Stimulated activated CD4-positive, alpha-beta T cell treated with anti-CD3 and anti-CD28 coated beads, Interleukin-15, amount 100 ng/mL, for 48 hours (primary cell): ENCODE measurements at regions not wholly inside any gene's neighbourhood (a gene's known extent, or its start where the extent isn't known, plus 50 kb on each side); places are given as distances from the start of the nearest gene placed in this dataset.
"Not testable (repeated sequence)": the region's sequence is repeated elsewhere in the genome, so short reads cannot be mapped to it uniquely, and the experiment has no call there.

Source experiments
- DNase-seq, 2 donors: peaks; one replicate each; pipeline ENCODE4 v3.0.0-alpha.2; 2020; ENCODE audit warnings: low read depth in 2 of 2

DNA sequence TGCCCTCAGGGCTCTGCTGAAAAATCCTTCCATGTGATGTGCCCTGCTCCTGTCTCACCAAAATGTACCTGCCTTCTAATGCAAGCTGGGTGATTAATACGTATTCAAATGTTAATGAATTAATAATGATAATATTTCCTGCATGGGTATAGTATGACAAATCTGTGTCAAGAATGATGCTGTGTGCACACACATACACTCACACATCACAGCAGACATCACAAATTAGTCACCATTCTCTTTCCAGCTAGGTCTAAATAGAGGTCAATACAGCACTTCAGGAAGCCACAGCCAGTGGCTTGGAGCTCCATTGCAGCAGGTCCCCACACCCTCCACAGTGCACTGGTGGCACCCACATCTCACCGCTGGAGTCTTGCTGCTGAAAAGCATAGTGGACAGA, 681.2 kb upstream of the NRP1 start:
- DNase-seq = no peak

DNA sequence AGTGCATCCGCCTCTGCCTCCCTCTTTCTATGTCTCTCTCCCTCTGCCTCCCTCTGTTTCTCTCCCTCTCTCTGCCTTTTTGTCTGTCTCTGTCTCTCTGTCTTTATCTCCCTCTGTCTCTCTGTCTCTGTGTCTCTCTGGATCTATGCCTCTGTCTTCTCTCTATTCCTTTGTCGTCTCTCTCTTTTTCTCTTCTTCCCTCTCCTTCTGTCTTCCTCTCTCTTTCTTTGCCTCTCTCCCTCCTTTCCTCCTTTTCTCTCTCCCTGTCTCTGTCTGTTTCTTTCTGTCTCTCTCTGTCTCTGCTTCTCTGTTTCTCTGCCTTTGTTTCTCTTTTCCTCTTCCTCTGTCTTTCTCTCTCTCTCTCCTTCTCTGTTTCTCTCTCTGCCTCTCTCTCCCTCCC, 678.8 kb upstream of the NRP1 start:
- no peak for DNase-seq

DNA sequence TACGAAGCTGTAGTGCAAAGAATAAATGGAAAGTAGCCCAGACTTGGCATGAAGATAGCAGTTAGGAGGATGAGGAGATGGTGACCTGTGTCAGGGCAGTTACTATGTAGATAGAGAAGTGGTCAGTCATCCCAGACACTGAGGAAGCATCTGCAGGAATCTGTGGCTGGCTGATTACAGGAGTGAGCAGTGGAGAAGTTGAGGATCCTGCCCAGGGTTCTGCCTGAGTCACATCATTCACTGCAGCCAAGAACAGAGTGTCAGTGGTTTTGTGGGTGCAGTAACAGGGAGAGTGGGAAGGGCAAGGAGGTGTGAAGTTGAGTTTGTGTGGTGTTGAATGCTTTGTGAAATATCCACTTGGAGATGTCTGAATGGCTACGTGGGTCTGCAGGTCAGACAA, 676.4 kb upstream of the NRP1 start:
- no peak for DNase-seq

DNA sequence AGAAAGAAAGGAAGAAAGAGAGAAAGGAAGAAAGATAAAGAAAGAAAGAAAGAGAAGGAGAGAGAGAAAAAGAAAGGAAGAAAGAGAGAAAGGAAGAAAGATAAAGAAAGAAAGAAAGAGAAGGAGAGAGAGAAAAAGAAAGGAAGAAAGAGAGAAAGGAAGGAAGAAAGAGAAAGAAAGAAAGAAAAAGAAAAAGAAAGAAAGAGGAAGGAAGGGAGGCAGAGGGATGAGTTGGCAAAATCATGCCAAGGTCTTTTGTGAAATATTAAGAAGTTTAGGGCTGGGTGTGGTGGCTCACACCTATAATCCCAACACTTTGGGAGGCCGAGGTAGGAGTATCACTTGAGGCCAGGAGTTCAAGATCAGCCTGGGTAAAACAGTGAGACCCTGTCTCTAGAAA, 675.8 kb upstream of the NRP1 start:
- not testable (repeated sequence) for DNase-seq

DNA sequence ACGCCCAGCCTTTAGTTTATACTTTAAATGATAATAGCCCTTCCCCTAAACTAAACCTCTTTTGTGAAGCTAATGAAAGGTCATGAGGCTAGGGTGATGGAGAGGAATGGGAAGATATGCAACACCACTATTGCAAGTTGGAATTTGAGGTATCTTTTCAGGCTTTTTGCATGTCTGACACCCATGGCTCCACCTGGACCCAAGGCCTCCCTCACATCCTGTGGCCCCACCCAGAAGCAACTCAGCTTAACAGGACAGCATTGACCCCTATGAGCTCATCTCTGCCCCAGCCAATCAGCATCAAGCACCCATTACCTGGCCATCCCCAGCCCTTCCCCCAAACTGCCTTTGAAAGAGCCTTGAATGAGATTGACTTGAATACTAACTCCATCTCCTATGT, 674.2 kb upstream of the NRP1 start:
- DNase-seq = no peak

DNA sequence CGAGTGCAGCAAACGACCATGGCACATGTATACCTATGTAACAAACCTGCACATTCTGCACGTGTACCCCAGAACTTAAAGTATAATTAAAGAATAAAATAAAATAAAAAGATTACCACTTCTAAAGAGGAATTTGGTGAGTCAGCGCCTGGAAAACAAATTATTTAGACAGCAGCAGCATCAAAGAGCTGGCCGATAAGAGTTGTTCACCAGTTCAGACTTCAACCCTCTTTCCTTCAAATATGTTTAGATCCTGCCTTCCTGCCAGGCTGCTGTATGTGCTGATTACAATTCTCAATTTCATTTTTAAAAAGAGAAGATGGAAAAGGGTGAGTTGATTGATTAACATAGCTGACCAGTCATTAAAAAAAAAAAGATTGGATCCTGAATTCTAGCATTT, 672.0 kb upstream of the NRP1 start:
- no peak for DNase-seq

DNA sequence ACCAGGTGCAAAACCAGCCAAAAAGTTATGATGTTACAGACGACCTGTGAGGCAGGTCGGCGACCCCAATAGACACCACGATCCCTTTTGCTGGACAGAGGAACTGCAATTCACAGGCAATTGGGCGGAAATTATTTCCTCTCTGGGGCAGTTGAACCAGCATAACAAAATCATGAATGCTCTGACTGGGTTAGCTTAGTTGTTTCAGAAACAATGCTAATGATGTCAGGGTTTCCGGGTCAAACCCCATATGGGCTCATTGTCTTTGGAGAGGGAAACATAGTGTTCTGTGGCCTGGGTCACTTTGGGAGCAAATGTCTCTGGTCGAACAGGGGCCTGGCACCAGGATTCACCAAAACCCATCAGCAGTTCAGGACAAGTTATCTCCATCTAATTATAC, 669.1 kb upstream of the NRP1 start:
- no peak for DNase-seq

DNA sequence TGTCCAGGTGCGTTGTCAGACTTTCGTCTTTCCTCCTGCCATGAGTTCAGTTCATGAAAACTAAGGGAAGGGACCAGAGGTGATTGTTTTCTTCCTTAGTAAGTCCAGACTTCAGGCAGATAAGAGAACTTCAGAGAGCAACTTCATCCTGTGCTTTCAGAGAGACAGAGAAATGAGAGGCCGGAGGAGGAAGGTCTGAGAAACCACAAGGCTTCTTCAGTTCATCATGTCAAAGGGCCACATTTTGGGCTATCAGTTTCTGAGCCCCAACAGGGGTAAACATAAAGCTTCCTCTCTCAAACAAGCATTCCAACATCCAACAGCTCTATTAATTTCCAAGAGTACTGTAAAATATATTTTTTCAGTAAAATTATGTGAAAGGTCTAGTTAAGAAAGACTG, 668.4 kb upstream of the NRP1 start:
- no peak for DNase-seq

DNA sequence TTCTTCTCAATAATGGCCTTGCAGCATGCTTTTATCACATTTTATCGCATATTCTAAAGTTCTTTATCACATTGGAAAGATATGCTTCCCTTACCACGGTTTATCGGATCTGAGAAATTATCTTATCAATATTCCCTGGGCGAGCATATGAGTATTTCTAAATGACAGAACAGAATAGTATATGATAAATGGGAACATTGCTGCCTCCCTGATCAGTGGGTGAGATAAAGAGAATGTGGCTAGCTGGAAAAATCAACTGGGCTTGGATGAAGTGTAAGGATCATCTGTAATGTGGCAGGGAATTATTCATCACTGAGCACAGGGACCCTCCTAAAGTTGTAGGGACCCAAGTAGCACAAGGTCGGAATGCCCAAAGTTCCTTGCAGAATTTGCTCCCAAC, 667.4 kb upstream of the NRP1 start:
- no peak for DNase-seq

DNA sequence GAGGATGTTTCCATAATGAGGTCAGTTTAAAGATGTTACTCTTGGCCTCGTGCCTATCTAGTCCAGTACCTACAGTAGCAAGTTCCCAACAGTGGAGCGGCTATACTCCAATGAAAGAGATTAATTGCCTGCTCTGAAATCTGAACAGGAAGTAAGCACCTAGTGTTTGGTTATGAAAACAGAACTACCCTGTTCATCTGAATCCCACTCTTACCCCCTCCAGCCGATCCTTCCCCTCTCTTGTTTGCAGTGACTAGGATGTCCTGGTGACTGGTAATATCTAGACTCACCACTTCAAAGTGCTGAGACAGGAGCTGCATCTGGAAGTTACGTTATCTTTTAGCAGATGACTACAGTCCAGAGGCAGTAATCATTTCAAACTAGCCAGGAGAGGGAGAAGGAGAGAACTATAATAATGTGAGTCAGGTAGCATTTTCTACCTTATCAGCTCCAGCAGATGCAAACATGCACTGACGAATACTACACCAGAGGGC, 666.7 kb upstream of the NRP1 start:
- DNase-seq = no peak

DNA sequence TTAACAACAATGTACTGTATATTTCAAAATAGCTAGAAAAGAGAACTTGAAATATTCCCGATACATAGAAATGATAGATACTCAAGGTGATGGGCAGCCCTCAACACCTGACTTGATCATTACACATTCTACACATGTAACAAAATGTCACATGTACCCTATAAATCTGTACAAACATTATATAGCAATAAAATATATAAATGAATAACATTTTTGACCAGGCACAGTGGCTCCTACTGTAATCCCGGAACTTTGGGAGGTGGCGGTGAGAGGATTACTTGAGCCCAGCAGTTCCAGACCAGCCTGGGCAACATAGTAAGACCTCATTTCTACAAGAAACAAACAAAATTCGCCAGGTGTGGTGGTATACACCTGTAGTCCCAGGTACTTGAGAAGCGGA, 659.5 kb upstream of the NRP1 start:
- no peak for DNase-seq

DNA sequence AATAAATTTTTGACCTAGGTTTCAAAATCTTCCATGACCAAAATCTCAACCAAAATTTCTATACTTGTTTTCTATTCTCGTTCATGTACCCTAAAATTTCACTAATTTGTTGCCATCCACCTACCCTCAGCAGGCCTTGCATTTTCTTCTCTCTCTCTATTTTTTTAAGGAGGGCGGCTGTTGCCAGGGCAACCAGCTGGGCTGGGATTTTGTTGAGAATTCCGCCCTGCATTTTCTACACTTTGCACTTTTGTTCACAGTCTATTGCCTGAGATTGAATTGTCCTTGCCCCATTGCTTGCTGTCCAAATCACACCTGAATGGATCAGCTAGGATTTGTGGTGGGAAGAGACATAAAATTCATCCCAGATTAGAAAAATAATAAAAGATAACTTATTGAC, 657.5 kb upstream of the NRP1 start:
- DNase-seq = no peak

DNA sequence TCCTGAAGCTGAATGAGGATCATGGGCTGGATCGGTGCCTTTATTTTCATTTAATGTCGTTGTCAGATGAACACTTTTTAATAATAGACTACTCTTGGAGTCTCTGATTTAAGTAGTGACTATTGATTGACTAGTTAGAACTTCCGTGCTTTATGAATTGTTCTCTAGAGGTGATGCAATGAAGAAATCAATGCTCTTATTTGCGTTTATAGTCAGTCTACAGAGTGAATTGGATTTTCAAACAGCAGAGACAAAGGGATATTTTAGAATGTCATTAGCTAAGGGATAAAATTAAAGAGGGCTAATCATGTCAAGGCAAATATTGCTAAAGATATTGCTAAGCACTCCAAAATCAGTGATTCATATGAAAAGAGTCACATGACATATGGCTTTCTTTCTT, 652.0 kb upstream of the NRP1 start:
- DNase-seq = no peak

DNA sequence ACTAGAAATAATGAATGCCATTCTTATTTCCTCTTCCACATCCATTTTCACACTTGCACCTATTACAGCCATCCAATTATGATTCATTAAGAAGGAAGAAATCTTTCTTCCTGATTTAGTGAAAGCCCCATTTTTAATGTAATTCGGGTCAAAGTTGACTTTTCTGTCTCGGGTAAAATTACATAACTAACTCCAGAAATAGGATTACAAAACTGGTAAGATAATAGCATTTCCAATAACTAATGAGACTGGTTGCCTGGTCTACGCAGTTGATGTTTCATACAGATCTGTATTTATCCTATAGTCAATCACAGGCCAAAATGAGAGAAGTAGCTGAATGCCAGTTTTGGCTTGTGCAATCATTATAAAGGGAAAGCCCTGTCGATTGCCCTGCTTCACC, 651.5 kb upstream of the NRP1 start:
- DNase-seq = no peak

DNA sequence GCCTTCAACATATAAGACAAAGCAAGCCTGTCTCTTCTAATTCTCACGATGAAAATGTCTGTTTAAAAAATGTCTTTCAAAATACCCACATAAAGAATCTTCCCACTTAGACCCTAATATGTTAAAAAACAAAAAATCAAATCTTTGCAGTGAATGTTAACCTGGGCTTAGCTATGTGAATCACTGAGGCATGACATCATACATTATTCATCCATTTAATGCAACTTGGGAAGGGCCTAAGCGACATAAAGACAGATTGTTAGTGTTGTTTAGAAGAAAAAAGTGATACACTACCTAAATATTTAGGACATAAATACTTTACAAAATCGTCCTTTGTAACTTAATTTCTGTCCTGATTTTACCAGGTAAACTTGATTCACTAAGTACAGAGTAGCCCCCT, 648.5 kb upstream of the NRP1 start:
- DNase-seq = no peak

DNA sequence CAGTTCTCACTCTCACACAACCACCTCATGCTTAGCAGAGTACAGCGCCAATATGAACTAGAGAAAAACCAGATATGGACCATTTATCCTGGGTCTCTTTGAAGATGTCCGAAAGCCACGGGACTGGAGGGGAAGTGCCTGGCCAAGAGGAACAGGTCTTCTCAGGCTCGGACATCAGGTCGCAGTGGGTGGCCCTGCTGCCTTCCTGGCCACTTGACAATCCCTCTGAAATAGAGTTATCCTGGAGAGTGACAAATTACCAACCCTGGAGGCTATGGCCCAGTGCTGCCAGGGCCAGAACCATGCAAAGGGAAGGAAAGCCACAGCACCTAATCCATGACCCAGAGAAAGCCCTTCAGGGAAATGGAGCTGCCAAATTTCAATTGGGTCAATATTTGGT, 646.8 kb upstream of the NRP1 start:
- no peak for DNase-seq

DNA sequence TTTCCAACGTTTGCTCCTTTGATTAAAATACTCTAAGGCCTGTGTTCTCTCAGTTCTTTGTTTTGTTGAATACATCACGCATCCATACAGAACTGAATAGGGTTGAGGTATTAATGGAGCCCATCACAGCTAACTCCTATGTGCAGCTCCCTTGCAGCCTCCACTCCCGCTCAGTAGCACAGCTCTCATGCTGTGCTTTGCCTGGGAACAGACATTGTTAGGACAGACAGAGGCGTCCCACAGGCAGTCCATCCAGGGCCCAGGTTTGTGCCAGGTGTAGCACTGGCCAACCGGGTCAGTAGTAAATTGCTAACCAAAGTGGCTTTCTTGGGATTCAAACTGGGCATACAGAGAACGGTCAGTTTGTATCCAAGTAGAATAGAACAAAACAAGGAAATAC, 644.7 kb upstream of the NRP1 start:
- DNase-seq = no peak

DNA sequence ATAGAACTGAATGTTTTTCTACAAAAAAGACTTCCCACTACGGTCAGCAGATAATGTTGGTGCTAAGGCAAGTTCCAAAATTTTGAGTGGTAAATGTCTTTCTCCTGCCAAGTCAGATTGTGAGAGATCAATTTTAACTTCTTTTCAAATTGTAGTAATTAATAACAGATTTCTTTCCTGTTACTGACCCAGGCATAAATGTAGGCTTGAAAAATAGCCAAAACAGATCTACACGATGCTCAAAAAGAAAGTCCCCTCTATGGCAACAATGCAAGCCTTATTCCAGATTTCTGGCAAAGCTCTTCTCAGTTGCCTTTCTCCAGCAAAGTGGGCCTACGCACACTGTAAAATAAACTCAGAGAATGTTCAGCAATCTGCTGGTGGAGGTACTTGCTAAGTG, 641.0 kb upstream of the NRP1 start:
- no peak for DNase-seq

DNA sequence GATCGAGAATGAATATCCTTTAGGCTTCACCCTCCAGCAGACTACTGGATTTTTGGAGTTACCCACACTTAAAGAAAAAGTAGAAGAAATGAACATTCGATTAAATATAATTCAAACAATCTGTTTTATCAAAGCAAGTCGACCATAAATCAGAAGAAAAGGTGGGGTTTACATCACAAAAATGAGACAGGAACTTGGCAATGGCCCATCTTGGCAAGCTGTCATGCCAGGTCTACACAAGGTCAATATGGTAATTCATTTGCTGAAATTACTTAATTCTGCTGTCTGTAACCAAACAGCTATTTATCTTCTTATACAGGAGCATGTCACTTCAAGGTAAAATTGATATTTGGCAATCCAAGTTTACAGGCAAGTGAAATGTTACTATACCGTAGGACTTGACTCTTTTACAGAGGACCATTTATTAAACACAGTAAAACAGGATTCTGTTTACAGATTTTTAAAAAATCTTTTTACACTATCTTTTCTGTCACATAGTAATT, 640.6 kb upstream of the NRP1 start:
- no peak for DNase-seq

DNA sequence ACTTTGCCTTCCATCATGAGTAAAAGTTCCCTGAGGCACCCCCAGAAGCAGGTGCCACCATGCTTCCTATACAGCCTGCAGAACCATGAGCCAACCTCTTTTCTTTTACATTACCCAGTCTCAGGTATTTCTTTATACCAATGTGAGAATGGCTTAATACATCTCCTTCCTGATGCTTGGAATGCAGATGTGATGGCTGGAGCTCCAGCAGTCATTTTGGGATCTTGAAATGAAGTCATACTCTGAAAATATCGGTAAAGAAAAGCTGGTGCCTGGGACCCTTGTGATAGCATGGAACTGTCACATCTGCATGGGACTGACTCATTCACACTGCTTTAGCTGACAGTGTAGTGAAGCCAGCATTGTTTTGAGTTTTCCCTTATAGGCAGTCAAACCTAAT, 634.5 kb upstream of the NRP1 start:
- DNase-seq = no peak

DNA sequence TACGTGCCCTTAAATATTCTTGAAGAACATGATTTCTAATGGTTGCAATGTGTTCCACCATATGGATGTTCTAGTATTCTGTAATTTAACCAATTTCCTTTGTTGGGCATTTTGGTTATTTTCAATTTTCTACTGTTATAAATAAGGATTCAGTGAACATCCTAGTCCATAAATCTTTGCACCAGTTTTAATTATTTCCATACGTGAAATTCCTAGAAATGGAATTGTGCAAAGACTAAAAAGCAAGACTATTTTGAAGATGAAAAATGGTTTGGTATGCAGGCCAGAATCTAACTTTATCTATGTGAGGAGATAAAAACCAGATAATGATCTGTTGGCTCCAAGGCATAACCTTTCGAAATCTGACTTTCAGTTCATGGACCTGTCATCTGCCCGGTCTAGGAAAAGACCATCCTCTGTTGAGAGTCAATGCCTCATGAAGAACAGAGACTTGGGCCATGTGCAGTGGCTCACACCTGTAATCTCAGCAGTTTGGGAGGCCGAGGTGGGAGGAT, 633.2 kb upstream of the NRP1 start:
- DNase-seq = no peak

DNA sequence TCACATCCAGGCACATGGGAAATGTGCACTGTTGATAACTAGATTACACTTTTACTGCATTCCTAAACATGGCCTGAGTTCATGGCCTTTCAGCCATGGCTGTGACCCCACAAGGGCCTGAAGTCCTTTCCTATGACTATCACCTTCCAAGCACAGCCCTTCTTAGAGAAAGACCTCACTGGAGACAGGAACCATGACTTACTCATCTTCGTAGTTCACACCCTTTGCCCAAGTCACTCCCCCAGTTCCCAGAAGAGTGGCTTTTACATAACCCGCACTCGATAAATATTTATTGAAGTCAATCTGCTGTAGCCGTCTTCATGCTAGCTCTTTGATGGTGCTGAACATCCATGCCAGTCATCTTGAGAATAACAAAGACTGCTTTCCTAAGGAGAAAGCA, 632.5 kb upstream of the NRP1 start:
- no peak for DNase-seq

DNA sequence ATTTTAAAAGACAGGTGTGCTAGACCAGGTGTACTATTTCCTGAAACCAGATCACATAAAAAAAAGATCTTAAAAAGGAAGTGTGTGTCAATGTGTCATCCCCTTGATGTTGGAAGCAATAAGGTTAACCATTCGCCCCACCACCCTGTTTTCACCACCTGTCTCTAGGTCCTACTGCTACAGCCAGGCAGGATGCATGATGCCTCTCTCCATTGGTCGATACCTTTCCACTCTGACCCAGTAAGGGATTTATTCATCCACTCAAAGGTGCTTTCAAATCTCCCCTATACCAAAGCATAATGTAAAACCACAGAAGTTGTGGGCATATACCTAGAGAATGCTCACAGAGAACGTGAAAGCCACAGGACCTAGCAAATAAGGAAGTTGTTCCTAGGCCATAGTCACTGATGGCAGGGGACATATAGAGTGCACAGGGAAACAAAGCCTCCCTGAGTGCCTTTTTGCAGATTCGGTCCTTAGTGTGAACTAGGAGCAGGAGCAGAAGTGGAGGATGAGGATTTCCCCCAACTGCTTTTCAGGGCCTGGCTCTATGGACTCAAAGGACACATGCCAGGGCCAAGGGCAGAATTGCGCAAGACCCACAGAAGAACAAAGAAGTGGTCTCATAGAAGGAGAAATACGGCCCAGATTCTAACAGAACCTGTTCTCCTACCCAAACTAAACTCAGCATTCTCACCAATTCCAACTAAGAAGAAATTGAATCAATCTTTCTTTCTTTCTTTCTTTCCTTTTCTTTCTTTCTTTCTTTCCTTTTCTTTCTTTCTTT, 631.5 kb upstream of the NRP1 start:
- no peak for DNase-seq

DNA sequence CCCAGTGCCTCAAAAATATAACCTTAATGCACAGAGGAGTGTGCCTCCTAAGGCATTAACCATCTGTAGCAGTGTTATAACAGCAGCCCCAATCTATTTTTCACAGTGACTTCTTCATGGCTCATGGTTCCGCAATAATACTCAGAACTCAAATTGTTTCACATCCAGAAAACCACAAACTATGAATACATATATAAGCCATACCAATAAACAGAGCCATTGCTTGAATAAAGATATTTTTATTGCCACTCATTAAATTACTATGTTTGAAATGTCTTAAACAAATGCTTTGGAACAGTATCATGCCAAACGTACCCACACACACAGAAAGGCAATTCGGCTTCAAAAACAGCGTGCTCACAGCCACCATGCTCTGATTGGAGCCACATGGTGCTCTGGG, 629.3 kb upstream of the NRP1 start:
- DNase-seq = no peak
